Activated CD8-positive, alpha-beta T cell treated with anti-CD3 and anti-CD28 coated beads for 36 hours (primary cell): ENCODE measurements at regions not wholly inside any gene's neighbourhood (a gene's known extent, or its start where the extent isn't known, plus 50 kb on each side); places are given as distances from the start of the nearest gene placed in this dataset.

Experiments used
- ATAC-seq: fragments of 200-7000 bp; cut with Tn5 transposase; one replicate; pipeline ENCODE4 v1.10.0; 2021; ENCODE audit warnings: mild to moderate bottlenecking, moderate library complexity
- CTCF ChIA-PET: fragments of 350-600 bp; sonication (Branson Sonifier 250); formaldehyde crosslinking; loops from one replicate; lab custom pipeline; 2021; ENCODE audit warnings: antibody characterized with exemption; lab: Charles Lee
- POLR2A ChIA-PET: fragments of 350-600 bp; sonication (Branson Sonifier 250); formaldehyde crosslinking; loops from one replicate; lab custom pipeline; 2021; ENCODE audit warnings: antibody characterized with exemption; lab: Charles Lee
- DNase-seq: peaks from one replicate; pipeline ENCODE4 v3.0.0-alpha.2; 2020
- H3K27ac Mint-ChIP-seq: one replicate; pipeline ENCODE4 v1.8.0; 2021; ENCODE audit warnings: mild to moderate bottlenecking, mixed read lengths
- H3K27me3 Mint-ChIP-seq: one replicate; pipeline ENCODE4 v1.8.0; 2021; ENCODE audit warnings: mixed read lengths
- H3K36me3 Mint-ChIP-seq: one replicate; pipeline ENCODE4 v1.8.0; 2021; ENCODE audit warnings: low read depth, mixed read lengths
- H3K4me1 Mint-ChIP-seq: one replicate; pipeline ENCODE4 v1.8.0; 2021; ENCODE audit warnings: low read depth, mixed read lengths
- H3K4me3 Mint-ChIP-seq: one replicate; pipeline ENCODE4 v1.8.0; 2021; ENCODE audit warnings: mild to moderate bottlenecking, moderate library complexity, mixed read lengths
- H3K9me3 Mint-ChIP-seq: one replicate; pipeline ENCODE4 v1.8.0; 2021; ENCODE audit warnings: mixed read lengths
- CTCF ChIP-seq: fragments of 200-600 bp; IDR thresholded peaks from one replicate; pipeline ENCODE4 v1.8.0; 2022; ENCODE audit warnings: antibody characterized with exemption, mild to moderate bottlenecking
- intact Hi-C: fragments of 100-400 bp; cut with micrococcal nuclease; formaldehyde crosslinking; loops from one replicate; pipeline ENCODE4 v1.10.0; 2022

- CTCF ChIA-PET = no interaction called here
These were observed 456.5 kb upstream of the LMO3 start for GRCh38 chr12:17062267-17063036.

GRCh38 chr12:17060260-17060659 lies 454.3 kb upstream of the LMO3 start:
- TF ChIP-seq CTCF = no peak
- POLR2A ChIA-PET = no interaction called here

More at GRCh38 chr12:17062267-17063036, 456.5 kb upstream of the LMO3 start:
- POLR2A ChIA-PET = no interaction called here
- no peak overlapping the region for H3K4me3 Mint-ChIP-seq
- ATAC-seq (no peak), DNase-seq (no peak)
- no peak for TF ChIP-seq CTCF
- no peaks in the 10 kb centered on the region for H3K4me1 Mint-ChIP-seq
- H3K36me3 Mint-ChIP-seq = no peaks in the 10 kb centered on the region
- H3K27me3 Mint-ChIP-seq = no peaks in the 10 kb centered on the region
- intact Hi-C loops = no loop called here
- no peak overlapping the region for H3K27ac Mint-ChIP-seq
- peaks cover 4% of the 10 kb centered on the region for H3K9me3 Mint-ChIP-seq

GRCh38 chr12:17056546-17056945 lies 450.6 kb upstream of the LMO3 start:
- no peak for TF ChIP-seq CTCF
- ATAC-seq (no peak), DNase-seq (no peak)
- Mint-ChIP-seq H3K27me3 (no peaks in the 10 kb centered on the region), H3K36me3 (no peaks in the 10 kb centered on the region), H3K9me3 (peaks cover 7% of the 10 kb centered on the region), H3K4me1 (no peaks in the 10 kb centered on the region), H3K4me3 (no peak overlapping the region), H3K27ac (no peak overlapping the region)
- intact Hi-C loops = no loop called here
- ChIA-PET POLR2A (no interaction called here), CTCF (no interaction called here)

More at GRCh38 chr12:17060260-17060659, 454.3 kb upstream of the LMO3 start:
- H3K36me3 Mint-ChIP-seq = no peaks in the 10 kb centered on the region
- CTCF ChIA-PET = no interaction called here
- no peaks in the 10 kb centered on the region for H3K27me3 Mint-ChIP-seq
- peaks cover 4% of the 10 kb centered on the region for H3K9me3 Mint-ChIP-seq
- H3K4me1 Mint-ChIP-seq = no peaks in the 10 kb centered on the region
- H3K4me3 Mint-ChIP-seq = no peak overlapping the region
- H3K27ac Mint-ChIP-seq = no peak overlapping the region
- intact Hi-C loops = no loop called here
- DNase-seq = no peak
- ATAC-seq = no peak

- ATAC-seq (no peak), DNase-seq (no peak)
- no peaks in the 10 kb centered on the region for H3K9me3 Mint-ChIP-seq
- no peak for TF ChIP-seq CTCF
- H3K4me3 Mint-ChIP-seq = no peak overlapping the region
- intact Hi-C loops = no loop called here
- no peaks in the 10 kb centered on the region for H3K36me3 Mint-ChIP-seq
- CTCF ChIA-PET = no interaction called here
- POLR2A ChIA-PET = no interaction called here
- H3K27ac Mint-ChIP-seq = no peak overlapping the region
- no peaks in the 10 kb centered on the region for H3K27me3 Mint-ChIP-seq
- no peaks in the 10 kb centered on the region for H3K4me1 Mint-ChIP-seq
These were observed 433.0 kb upstream of the LMO3 start for GRCh38 chr12:17038923-17039322.

- ATAC-seq = no peak
These were observed 429.4 kb upstream of the LMO3 start for GRCh38 chr12:17035372-17035771.

More at GRCh38 chr12:17035372-17035771, 429.4 kb upstream of the LMO3 start:
- H3K36me3 Mint-ChIP-seq = no peaks in the 10 kb centered on the region
- H3K27ac Mint-ChIP-seq = no peak overlapping the region
- no peaks in the 10 kb centered on the region for H3K27me3 Mint-ChIP-seq
- H3K4me1 Mint-ChIP-seq = no peaks in the 10 kb centered on the region
- no peak overlapping the region for H3K4me3 Mint-ChIP-seq
- intact Hi-C loops = no loop called here
- ChIA-PET POLR2A (no interaction called here), CTCF (no interaction called here)
- TF ChIP-seq CTCF = no peak
- DNase-seq = no peak
- no peaks in the 10 kb centered on the region for H3K9me3 Mint-ChIP-seq
